CD4-positive, alpha-beta memory T cell (primary cell): ENCODE measurements at regions not wholly inside any gene's neighbourhood (a gene's known extent, or its start where the extent isn't known, plus 50 kb on each side); places are given as distances from the start of the nearest gene placed in this dataset.
"Not testable (repeated sequence)": the region's sequence is repeated elsewhere in the genome, so short reads cannot be mapped to it uniquely, and the experiment has no call there.

Source experiments
- CTCF ChIA-PET: fragments of 350-600 bp; sonication (Branson Sonifier 250); formaldehyde crosslinking; loops from one replicate; lab custom pipeline; 2021; ENCODE audit warnings: inconsistent platforms; ENCODE audit not compliant: partially characterized antibody; lab: Charles Lee
- POLR2A ChIA-PET: fragments of 350-600 bp; sonication (Branson Sonifier 250); formaldehyde crosslinking; loops from one replicate; lab custom pipeline; 2021; ENCODE audit not compliant: partially characterized antibody; lab: Charles Lee
- DNase-seq, 5 donors: peaks; one replicate each; pipeline versions ENCODE4 v3.0.0 to v3.0.0-alpha.2; 2020 to 2022; ENCODE audit warnings: mixed read lengths in 1 of 5
- H3K27ac ChIP-seq: one replicate; pipeline ENCODE4 v1.7.0; 2013; ENCODE audit warnings: low read depth, low read length
- H3K27me3 ChIP-seq: 2 replicates; pipeline ENCODE4 v1.7.0; 2013; ENCODE audit warnings: mild to moderate bottlenecking, low read length, moderate library complexity; ENCODE audit not compliant: insufficient read depth
- H3K36me3 ChIP-seq: 2 replicates; pipeline ENCODE4 v1.7.0; 2013; ENCODE audit warnings: mild to moderate bottlenecking, low read length, moderate library complexity; ENCODE audit not compliant: insufficient read depth
- H3K4me1 ChIP-seq: 2 replicates; pipeline ENCODE4 v1.7.0; 2013; ENCODE audit warnings: mild to moderate bottlenecking, low read length, moderate library complexity; ENCODE audit not compliant: insufficient read depth
- H3K4me3 ChIP-seq, 2 donors: one replicate each; pipeline ENCODE4 v1.7.0; 2013; ENCODE audit warnings: low read length in 2 of 2, mild to moderate bottlenecking in 1 of 2
- H3K9me3 ChIP-seq, 2 donors: one replicate each; pipeline ENCODE4 v1.7.0; 2013; ENCODE audit warnings: low read length in 2 of 2, control low read depth in 1 of 2; ENCODE audit not compliant: control insufficient read depth in 1 of 2
- H3K27ac Mint-ChIP-seq, 7 donors: one replicate each; pipeline ENCODE4 v1.8.0; 2020 to 2021; ENCODE audit warnings: mixed read lengths in 7 of 7, mild to moderate bottlenecking in 6 of 7, inconsistent platforms in 3 of 7, moderate library complexity in 3 of 7
- H3K27me3 Mint-ChIP-seq, 2 donors: one replicate each; pipeline ENCODE4 v1.8.0; 2020 to 2021; ENCODE audit warnings: mixed read lengths in 2 of 2
- H3K36me3 Mint-ChIP-seq, 2 donors: one replicate each; pipeline ENCODE4 v1.8.0; 2020 to 2021; ENCODE audit warnings: mixed read lengths in 2 of 2, inconsistent platforms in 1 of 2, mild to moderate bottlenecking in 1 of 2
- H3K4me1 Mint-ChIP-seq, 4 donors: one replicate each; pipeline ENCODE4 v1.8.0; 2020 to 2021; ENCODE audit warnings: mixed read lengths in 4 of 4, mild to moderate bottlenecking in 1 of 4
- H3K4me3 Mint-ChIP-seq, 8 donors: one replicate each; pipeline ENCODE4 v1.8.0; 2020 to 2021; ENCODE audit warnings: mixed read lengths in 8 of 8, mild to moderate bottlenecking in 7 of 8, moderate library complexity in 6 of 8, inconsistent platforms in 3 of 8
- H3K9me3 Mint-ChIP-seq, 8 donors: one replicate each; pipeline ENCODE4 v1.8.0; 2020 to 2021; ENCODE audit warnings: mixed read lengths in 8 of 8, mild to moderate bottlenecking in 5 of 8, inconsistent platforms in 3 of 8, moderate library complexity in 1 of 8
- intact Hi-C: fragments of 100-400 bp; cut with micrococcal nuclease; formaldehyde crosslinking; loops from one replicate; pipeline ENCODE4 v1.15.1; 2023

DNA sequence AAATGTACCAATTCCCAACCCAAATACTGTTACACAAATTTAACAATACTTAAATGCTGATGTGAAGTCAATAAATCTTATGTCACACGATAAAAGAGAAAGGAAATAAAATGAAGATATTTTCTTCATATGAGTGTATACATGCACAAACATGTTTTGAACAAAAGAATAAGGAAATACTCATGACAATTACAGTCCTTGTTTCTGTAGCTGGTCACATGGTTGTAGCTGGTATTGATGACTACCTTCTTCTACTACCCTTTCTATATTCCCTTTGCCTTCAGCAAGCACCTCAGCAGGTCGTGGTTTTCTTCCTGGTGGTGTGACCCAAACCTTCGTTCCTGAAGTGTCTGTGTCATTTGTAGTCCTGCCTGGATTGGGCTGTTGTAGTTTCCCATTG lies 269.2 kb downstream of the CALCRL start:
- H3K4me3 Mint-ChIP-seq, H3K4me3 ChIP-seq, H3K27ac ChIP-seq, intact Hi-C loops, H3K4me1 ChIP-seq, H3K9me3 ChIP-seq, H3K4me1 Mint-ChIP-seq, H3K27ac Mint-ChIP-seq, H3K27me3 Mint-ChIP-seq, POLR2A ChIA-PET, H3K36me3 Mint-ChIP-seq, H3K9me3 Mint-ChIP-seq, H3K36me3 ChIP-seq, CTCF ChIA-PET, DNase-seq, H3K27me3 ChIP-seq: not testable (repeated sequence)

- Mint-ChIP-seq H3K36me3 (no peaks in the 10 kb centered on the region), H3K27ac (no peak overlapping the region), H3K4me1 (no peaks in the 10 kb centered on the region), H3K27me3 (no peaks in the 10 kb centered on the region), H3K4me3 (no peak overlapping the region), H3K9me3 (peaks cover 0 to 3% (median 0%) of the 10 kb centered on the region in 8 donors)
- no peaks in the 10 kb centered on the region for H3K27me3 ChIP-seq
- CTCF ChIA-PET = no interaction called here
- intact Hi-C loops = no loop called here
- H3K36me3 ChIP-seq = no peaks in the 10 kb centered on the region
- no peak overlapping the region for H3K4me3 ChIP-seq
- DNase-seq = no peak
- POLR2A ChIA-PET = no interaction called here
- no peaks in the 10 kb centered on the region for H3K4me1 ChIP-seq
- H3K27ac ChIP-seq = no peak overlapping the region
- no peaks in the 10 kb centered on the region for H3K9me3 ChIP-seq
These were observed 270.8 kb downstream of the CALCRL start for GRCh38 chr2:187177253-187177652.

DNA sequence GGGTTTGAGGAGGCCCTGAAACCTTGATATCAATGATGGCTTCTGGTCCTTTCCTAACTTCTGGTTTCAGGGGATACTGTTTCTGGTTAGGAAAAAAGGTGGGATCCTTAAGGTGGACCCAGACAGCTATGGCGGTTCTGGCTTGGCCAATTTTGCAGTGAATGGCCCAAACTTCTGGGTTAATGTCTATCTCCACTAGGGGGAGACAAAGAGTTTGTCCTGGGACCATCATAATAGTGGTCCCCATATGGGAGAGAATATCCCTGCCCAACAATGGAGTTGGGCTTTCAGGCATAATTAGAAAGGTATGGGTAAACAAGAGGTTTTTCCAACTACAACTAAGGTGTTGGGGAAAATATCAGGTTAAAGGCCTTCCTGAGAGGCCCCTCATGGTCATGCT lies 273.5 kb downstream of the CALCRL start:
- Mint-ChIP-seq H3K4me3 (no peak overlapping the region), H3K36me3 (no peaks in the 10 kb centered on the region), H3K9me3 (peaks cover 0 to 3% (median 0%) of the 10 kb centered on the region in 8 donors), H3K27me3 (no peaks in the 10 kb centered on the region), H3K27ac (no peak overlapping the region), H3K4me1 (no peaks in the 10 kb centered on the region)
- Histone ChIP-seq H3K27me3 (no peaks in the 10 kb centered on the region), H3K4me1 (no peaks in the 10 kb centered on the region), H3K36me3 (no peaks in the 10 kb centered on the region), H3K9me3 (no peaks in the 10 kb centered on the region), H3K4me3 (no peak overlapping the region), H3K27ac (no peak overlapping the region)
- CTCF ChIA-PET = no interaction called here
- intact Hi-C loops = no loop called here
- no peak for DNase-seq
- POLR2A ChIA-PET = no interaction called here

GRCh38 chr2:187171318-187171717 lies 276.7 kb downstream of the CALCRL start:
- no peak overlapping the region for H3K4me3 ChIP-seq
- intact Hi-C loops = no loop called here
- H3K27me3 ChIP-seq = no peaks in the 10 kb centered on the region
- DNase-seq = no peak
- ChIA-PET POLR2A (no interaction called here), CTCF (no interaction called here)
- H3K4me1 Mint-ChIP-seq = no peaks in the 10 kb centered on the region
- H3K4me3 Mint-ChIP-seq = no peak overlapping the region
- no peaks in the 10 kb centered on the region for H3K36me3 ChIP-seq
- H3K27ac Mint-ChIP-seq = no peak overlapping the region
- H3K27ac ChIP-seq = no peak overlapping the region
- no peaks in the 10 kb centered on the region for H3K36me3 Mint-ChIP-seq
- H3K27me3 Mint-ChIP-seq = no peaks in the 10 kb centered on the region
- H3K9me3 Mint-ChIP-seq = peaks cover 0 to 3% (median 0%) of the 10 kb centered on the region in 8 donors
- H3K4me1 ChIP-seq = no peaks in the 10 kb centered on the region
- no peaks in the 10 kb centered on the region for H3K9me3 ChIP-seq

DNA sequence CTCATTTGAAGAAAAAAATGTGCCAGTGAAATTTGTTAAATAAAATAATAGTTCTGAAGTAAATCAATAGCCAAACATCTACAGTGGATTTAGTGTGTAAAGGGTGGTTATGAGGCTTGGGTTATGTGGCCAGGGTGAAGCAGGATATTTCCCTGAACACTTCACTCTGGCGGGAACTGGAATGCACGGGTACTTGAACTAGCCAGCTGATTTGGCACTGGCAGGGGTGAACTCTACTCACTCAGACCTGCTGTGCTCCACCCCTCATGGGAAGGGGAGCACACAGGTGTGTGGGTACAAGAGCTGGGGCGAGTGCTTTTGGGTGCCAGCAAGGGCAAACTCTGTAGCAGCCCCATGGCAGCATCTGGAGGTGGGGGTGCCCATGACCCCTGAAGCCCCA lies 278.2 kb downstream of the CALCRL start:
- Mint-ChIP-seq H3K27me3 (no peaks in the 10 kb centered on the region), H3K36me3 (no peaks in the 10 kb centered on the region), H3K4me3 (no peak overlapping the region), H3K4me1 (no peaks in the 10 kb centered on the region), H3K9me3 (peaks cover 0 to 3% (median 0%) of the 10 kb centered on the region in 8 donors), H3K27ac (no peak overlapping the region)
- Histone ChIP-seq H3K4me3 (no peak overlapping the region), H3K27ac (no peak overlapping the region), H3K9me3 (no peaks in the 10 kb centered on the region), H3K27me3 (no peaks in the 10 kb centered on the region), H3K4me1 (no peaks in the 10 kb centered on the region), H3K36me3 (no peaks in the 10 kb centered on the region)
- ChIA-PET CTCF (no interaction called here), POLR2A (no interaction called here)
- no peak for DNase-seq
- intact Hi-C loops = no loop called here

DNA sequence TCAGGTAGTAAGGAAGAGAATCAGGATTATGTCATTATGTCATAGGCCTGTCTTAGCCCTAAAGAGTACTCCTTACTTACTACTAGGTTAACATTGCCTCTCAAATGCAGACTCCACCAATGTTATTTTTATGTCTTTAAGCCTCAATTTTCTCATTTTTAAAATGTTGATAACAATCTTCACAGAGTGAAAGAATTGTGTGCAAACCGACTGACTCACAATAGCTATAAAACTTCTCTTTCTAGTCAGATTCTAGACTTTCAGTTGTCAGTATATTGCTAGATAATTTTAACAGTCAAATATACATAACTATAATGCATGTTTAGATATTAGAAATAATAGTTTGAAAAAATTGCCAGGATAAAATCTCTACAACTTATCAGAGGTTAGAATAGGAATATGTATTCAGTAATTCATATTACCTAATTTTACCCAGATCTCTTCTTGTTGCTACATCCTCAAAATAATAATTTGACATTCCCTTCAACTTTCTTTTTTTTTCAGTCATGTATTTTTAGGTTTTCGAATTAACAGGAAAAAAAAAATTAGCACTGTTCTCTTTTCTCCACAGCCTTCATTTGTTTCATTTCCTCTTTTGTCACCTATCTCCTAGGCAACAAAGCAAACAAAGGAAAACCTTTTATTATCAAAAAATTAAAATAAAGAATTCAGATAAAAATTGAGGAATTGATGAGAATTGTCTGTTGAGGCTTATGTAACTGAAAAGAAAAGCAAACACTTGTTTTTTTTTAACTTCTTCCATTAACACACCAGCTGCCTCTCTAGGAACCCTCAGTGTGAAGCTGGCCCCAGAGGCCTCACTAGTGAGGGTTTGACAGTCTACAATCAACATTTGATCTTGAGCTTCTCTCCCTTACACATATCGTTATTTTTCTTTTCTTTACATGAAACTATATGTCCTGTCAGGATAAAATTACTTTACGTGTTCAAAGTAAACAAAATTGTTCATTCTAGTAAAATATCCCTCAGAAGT lies 279.0 kb downstream of the CALCRL start:
- Mint-ChIP-seq H3K4me1 (no peaks in the 10 kb centered on the region), H3K27ac (no peak overlapping the region), H3K9me3 (peaks cover 0 to 3% (median 0%) of the 10 kb centered on the region in 8 donors), H3K27me3 (no peaks in the 10 kb centered on the region), H3K36me3 (no peaks in the 10 kb centered on the region), H3K4me3 (no peak overlapping the region)
- intact Hi-C loops = no loop called here
- H3K36me3 ChIP-seq = no peaks in the 10 kb centered on the region
- no peak overlapping the region for H3K4me3 ChIP-seq
- POLR2A ChIA-PET = no interaction called here
- no peak overlapping the region for H3K27ac ChIP-seq
- H3K4me1 ChIP-seq = no peaks in the 10 kb centered on the region
- CTCF ChIA-PET = no interaction called here
- no peak for DNase-seq
- no peaks in the 10 kb centered on the region for H3K27me3 ChIP-seq
- H3K9me3 ChIP-seq = no peaks in the 10 kb centered on the region

DNA sequence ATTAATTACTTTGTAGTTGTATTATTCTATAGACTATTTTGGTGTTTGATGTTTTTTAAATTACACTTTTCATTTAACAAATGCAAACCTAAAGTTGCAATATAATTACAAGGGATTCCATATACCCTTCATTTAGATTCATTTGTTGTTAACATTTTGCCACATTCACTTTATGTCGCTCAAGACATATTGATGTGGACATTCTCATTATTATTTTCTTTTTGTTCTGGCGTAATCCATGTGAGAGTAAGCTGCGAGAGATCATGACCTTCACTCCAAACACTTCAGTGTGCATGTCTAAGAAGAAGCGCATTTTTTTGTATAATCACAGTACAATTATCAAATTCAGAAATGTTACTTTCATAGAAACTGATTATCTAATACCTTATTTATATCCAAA lies 280.6 kb downstream of the CALCRL start:
- no peak overlapping the region for H3K27ac ChIP-seq
- ChIA-PET CTCF (no interaction called here), POLR2A (no interaction called here)
- no peaks in the 10 kb centered on the region for H3K9me3 ChIP-seq
- H3K27ac Mint-ChIP-seq = no peak overlapping the region
- H3K36me3 Mint-ChIP-seq = no peaks in the 10 kb centered on the region
- no peaks in the 10 kb centered on the region for H3K4me1 ChIP-seq
- H3K27me3 Mint-ChIP-seq = no peaks in the 10 kb centered on the region
- no peak overlapping the region for H3K4me3 Mint-ChIP-seq
- no peaks in the 10 kb centered on the region for H3K36me3 ChIP-seq
- H3K4me3 ChIP-seq = no peak overlapping the region
- intact Hi-C loops = no loop called here
- H3K4me1 Mint-ChIP-seq = no peaks in the 10 kb centered on the region
- DNase-seq = no peak
- H3K27me3 ChIP-seq = no peaks in the 10 kb centered on the region
- peaks cover 0 to 3% (median 0%) of the 10 kb centered on the region in 8 donors for H3K9me3 Mint-ChIP-seq
